Gastrocnemius medialis (tissue), 4 donors: ENCODE measurements at regions not wholly inside any gene's neighbourhood (a gene's known extent, or its start where the extent isn't known, plus 50 kb on each side); places are given as distances from the start of the nearest gene placed in this dataset.

Experiments used
- POLR2A ChIP-seq, 2 donors: fragments of 450-650 bp; IDR thresholded peaks; one replicate each; pipeline ENCODE4 v1.6.1; 2017; ENCODE audit warnings: antibody characterized with exemption in 2 of 2, mild to moderate bottlenecking in 2 of 2, moderate library complexity in 2 of 2
- TF ChIP-seq, protein P1 (sequence below), 5 experiments: fragments of 450-650 bp in 3 of 5; fragments of 200-600 bp in 2 of 5; sonication (generic) in 2 of 5; IDR thresholded peaks in 4 of 5; conservative IDR thresholded peaks in 1 of 5; 1 replicate in 4 of 5; 2 replicates in 1 of 5; pipeline ENCODE4 v1.5.1; 2016 to 2019; ENCODE audit warnings: antibody characterized with exemption in 5 of 5, mild to moderate bottlenecking in 3 of 5, moderate library complexity in 3 of 5

DNA sequence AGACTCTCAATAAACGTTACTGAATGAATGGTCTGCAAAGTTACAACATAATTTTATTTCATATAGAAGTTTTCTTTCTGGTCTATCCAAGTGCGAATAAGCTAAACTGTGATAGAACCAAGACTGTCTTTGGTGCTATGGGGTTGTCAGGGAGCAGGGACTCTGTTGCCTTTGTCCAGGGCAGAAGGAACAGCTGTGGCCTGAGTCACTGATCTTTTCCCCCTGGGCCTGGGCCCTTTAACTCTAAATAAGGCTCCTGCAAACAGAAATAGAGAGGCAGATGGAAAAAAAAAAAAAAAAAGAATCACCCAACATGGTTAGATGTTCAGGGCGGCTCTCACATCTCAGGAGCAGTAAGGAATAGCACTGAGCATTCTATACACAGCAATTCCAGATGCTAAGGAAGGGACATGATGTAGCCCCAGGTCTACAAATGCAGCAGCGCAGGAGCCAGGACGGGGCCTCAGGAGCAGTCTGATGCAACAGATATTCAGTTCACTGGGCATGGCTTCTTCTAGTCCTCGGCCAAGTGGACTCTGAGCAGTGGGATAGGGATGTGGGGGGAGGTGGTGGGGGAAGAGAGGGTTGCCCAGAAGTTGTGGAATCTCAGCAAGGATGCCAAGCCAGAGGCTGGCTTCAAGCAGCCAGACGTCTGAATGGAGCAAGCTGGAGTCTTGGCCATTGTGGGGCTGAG, 247.1 kb upstream of the SIX2 start:
- TF ChIP-seq, protein P1, sequence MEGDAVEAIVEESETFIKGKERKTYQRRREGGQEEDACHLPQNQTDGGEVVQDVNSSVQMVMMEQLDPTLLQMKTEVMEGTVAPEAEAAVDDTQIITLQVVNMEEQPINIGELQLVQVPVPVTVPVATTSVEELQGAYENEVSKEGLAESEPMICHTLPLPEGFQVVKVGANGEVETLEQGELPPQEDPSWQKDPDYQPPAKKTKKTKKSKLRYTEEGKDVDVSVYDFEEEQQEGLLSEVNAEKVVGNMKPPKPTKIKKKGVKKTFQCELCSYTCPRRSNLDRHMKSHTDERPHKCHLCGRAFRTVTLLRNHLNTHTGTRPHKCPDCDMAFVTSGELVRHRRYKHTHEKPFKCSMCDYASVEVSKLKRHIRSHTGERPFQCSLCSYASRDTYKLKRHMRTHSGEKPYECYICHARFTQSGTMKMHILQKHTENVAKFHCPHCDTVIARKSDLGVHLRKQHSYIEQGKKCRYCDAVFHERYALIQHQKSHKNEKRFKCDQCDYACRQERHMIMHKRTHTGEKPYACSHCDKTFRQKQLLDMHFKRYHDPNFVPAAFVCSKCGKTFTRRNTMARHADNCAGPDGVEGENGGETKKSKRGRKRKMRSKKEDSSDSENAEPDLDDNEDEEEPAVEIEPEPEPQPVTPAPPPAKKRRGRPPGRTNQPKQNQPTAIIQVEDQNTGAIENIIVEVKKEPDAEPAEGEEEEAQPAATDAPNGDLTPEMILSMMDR (IDR thresholded peaks at IDR 0.05 in 4 of 5, conservative IDR thresholded peaks at IDR 0.05 in 1 of 5) = no peak
- no peak for TF ChIP-seq POLR2A (IDR thresholded peaks at IDR 0.05)
